ENCODE measurements at regions not wholly inside any gene's neighbourhood (a gene's known extent, or its start where the extent isn't known, plus 50 kb on each side); places are given as distances from the start of the nearest gene placed in this dataset.
"Not testable (repeated sequence)": the region's sequence is repeated elsewhere in the genome, so short reads cannot be mapped to it uniquely, and the experiment has no call there.

DNA sequence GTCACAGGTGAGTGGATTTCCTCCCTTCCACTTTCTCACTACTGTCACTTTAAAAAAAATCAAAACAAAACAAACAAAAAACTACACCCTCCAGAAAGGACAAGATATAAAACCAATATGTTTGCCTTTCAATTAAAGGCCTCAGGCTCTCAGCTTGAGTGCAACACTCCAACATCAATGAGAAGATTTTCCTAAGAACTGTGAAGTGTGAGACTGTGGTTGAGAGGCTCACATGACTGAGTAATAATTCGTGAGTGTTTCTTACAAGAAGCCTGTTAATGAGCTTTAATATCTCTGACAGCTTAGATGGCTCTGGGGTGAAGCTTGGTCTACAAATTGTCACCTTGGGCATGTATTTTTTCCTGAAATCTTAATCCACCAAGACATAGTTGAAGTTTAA lies 216.1 kb downstream of the ETAA1 start:
- CTCF ChIA-PET = no interaction called here
- POLR2A ChIA-PET = no interaction called here

DNA sequence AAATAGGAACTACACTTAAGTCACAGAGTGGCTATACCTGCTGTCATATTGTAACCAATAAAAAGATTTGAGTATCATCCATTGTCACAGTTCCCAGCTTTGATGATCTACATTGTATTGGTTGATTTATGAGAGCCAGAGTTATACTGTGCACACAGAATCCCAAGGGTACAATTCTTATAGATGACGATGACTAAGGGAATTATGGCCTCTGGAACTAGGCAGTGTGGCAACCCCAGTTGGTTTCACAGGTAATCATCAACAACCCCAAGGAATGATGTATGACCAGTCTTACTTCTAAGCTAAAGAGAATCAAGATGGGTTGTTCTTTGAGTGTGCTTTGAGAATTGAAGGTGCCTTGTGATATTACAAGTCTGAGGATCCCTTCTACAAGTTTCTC lies 217.3 kb downstream of the ETAA1 start:
- ChIA-PET CTCF (no interaction called here), POLR2A (no interaction called here)

DNA sequence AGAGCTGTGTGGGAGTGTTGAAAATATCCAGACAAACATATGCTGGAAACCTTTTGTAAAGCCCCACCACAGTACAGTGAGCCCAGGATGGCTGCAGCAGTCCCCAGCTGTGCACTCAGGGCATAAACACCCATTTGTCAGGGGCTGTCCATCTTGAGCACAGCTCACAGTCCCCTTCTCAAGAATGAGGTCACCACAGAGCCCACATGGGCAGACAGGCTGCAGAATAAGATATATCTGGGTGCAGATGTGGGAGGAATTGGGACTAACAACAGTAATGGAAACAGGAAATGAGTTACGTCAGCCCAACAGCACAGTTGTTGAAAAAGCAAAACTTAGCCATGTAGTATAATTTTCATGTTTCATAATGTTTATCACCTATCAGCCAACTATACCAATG lies 219.6 kb downstream of the ETAA1 start:
- ChIA-PET POLR2A (no interaction called here), CTCF (no interaction called here)

DNA sequence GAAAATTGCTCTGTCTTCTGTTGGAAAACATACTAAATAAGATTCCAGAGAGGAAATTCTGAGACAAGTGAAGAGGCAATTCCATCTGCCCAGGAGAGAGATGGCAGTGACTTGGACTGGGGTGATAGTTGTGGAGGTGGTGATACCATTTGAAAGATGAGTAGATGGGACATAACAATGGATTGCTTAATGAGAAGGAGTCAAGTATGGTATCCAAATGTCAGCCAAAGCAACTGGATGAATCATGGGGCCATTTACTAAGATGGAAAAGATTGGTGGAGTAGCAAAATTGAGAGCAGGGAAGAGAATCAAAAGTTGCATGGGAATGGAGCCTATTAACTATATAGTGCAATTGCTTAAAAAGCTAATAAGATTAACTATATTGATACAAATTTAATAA lies 222.1 kb downstream of the ETAA1 start:
- POLR2A ChIA-PET = no interaction called here
- CTCF ChIA-PET = no interaction called here

DNA sequence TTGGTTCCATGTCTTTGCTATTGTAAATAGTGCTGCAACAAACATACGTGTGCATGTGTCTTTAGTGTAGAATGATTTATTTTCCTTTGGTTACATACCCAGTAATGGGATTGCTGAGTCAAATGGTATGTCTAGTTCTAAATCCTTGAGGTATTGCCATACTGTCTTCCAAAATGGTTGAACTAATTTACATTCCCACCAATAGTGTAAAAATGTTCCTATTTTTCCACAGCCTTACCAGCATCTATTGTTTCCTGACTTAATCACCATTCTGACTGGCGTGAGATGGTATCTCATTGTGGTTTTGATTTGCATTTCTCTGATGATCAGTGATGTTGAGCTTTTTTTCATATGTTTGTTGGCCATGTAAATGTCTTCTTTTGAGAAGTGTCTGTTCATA lies 226.6 kb downstream of the ETAA1 start:
- CTCF ChIA-PET, POLR2A ChIA-PET: not testable (repeated sequence)

DNA sequence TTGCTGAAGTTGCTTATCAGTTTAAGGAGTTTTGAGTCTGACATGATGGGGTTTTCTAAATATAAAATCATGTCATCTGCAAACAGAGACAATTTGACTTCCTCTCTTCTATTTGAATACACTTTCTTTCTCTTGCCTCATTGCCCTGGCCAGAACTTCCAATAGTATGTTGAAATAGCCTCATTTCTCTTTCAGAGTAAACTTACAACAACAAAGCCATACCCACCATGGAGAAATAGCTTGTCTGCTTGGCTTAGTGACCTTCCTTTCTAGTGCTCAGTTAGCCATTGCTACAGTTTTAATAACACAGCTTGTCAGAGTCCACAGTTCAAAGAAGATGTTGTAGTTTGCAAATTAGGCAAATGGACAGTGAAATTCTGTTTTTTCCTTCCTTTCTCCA lies 228.0 kb downstream of the ETAA1 start:
- POLR2A ChIA-PET = no interaction called here
- CTCF ChIA-PET = no interaction called here

DNA sequence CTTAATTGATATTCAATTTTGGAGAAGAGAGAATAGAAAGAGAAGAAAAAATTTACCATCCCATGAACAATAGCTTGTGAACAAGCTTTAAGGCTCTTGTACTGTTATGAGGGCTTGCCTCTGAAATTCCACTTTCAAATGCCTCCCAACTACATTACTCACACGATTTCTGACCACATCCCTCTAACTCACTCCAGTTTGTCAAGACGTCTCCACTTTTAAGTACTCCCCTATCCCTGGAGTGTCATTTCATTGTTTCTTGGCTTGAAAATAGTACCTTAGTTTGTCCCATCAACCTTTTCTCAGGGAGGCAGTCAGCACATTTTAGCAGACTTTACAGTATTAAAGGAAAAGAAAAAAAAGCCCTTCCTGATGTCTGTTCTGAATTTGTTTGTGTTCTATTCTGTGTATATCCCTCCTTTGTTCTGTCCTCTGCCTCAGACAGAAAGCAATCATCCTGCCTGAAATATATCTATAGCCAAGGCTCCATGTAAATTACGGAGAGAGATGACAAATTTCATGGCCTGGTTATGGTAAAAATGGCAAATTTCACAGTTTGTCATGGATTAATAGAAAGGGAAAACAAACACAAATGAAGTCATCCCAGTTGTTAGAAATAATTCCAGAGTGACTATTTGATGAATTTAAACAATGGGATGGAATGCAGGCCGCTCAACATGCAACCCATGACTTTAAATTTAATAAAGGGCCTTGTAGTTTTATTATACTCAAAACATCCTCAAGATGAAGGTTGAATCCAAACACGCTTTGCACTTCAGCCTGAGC lies 228.8 kb downstream of the ETAA1 start:
- CTCF ChIA-PET = no interaction called here
- POLR2A ChIA-PET = no interaction called here

DNA sequence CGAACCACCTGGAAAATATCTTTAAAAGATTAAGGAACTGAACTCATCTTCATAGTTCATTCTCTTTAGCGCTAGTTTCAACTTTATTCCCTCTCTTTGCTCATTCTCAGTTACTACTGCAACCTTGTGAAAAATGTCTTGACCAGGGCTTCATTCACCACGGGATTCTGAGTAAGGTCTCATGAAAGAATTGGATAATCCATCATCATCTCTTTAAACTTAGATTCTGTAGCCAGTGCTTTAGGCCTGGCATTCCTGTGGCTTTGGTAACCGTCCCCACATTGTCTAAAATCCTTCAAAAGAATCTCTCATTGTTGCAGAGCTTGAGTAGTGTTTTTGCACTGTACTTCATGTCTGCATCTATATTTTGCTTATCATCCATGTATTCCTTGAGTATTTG lies 229.5 kb downstream of the ETAA1 start:
- CTCF ChIA-PET = no interaction called here
- POLR2A ChIA-PET = interaction anchor here (0.7 kb wide), 1 partner anchor 1022 kb away, joined by 7 read pairs; no protein-coding TSS in a partner anchor

DNA sequence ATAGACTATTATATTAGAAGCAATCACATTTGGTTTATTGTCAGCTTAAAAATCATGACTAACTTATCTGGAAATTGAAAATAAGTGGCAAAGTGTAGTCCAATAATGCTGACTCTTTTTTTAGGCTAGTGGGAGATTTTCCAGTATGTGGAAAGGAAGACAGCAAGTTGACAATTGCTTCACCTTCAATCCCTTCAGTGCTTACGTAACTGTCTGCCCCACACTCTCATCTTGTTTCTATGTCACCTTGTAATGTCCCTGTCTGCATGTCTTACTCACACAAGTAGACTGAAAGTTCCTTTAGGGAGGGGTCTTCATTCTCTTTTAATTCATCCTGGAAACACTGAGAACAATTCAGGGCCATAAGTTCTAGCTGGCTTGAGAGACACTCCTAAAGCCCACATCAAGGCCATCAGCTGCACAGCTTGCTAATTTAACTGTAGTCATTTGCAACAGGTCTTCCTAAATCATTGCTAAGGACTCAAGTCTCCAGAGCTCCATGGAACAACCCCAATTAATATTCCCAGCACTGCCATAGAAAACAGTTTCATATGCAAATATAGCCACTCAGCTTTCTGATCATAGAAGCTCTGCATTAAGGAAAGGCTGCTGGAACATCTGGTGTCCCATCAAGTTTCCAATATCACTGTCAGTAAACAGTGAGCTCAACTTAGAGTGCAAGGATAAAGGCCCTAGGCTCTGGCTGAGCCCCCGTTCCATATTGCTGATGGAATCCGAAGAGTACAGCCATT lies 230.5 kb downstream of the ETAA1 start:
- ChIA-PET CTCF (no interaction called here), POLR2A (no interaction called here)

DNA sequence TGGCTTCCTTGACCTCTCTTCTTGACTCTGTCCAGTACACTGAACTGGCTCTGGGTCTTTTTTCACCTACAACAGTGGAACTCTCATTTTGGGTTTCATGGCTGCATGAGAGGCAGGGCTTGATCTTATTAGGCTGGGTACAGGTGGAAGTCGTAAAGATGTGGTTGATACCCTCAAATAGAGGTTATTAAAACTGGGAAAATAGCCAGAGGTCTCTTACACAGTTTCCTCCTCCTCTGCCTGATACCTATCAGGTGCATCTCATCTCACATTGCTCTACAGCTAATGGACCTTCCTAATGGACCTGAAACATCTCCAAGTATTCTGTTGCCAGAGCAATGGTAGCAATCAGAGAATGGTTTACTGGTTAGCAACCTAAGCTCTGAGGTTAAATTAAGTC lies 231.8 kb downstream of the ETAA1 start:
- POLR2A ChIA-PET = no interaction called here
- CTCF ChIA-PET = no interaction called here

DNA sequence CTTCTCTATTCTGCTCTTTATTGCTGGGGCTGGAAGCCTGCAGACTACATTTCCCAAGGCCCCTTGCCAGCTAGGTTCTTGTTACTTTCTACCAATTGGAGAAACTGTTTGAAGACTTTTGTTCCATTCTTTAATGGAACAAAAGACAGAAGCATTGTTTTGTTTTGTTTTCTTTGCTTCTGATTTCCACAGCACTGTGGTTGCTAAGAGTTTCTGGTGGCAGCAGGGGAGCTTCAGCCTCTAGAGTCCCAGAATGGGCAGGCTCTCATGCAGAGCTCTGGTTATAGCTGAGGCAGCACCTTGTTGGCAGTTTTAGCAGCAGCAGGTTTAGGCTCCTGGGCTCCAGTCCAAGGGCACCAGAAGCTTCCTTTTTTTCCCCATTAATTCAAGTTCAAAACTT lies 234.3 kb downstream of the ETAA1 start:
- POLR2A ChIA-PET = no interaction called here
- CTCF ChIA-PET = no interaction called here

DNA sequence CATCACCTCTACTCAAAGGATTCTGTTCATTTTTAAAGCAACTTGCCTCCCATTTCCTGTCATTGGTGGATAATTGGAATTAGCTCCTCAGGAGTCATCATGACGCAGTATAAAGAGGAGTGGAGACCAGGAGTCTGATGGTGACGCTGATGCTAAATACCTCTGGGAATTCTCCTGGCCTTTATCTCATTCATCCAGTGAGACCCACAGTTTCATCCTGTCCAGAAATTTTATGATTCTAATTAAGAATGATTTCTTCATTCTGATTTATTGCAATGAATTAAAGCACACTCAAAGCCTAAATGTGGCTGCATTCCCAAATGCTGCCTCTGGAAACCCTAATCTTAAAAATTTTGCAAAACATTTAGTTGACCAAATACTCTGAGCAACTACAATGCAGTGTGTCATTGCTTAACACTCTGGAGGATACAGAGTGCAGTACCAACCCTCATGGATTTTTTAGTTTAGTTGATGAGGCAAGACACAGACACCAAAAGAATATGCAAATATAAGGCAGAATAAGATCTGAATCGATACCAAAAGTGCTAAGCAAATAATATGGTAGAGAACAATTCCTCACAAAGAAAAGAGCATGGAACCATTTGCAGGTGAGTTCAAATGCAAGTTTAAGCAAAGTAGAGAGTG lies 236.2 kb downstream of the ETAA1 start:
- ChIA-PET POLR2A (no interaction called here), CTCF (no interaction called here)

DNA sequence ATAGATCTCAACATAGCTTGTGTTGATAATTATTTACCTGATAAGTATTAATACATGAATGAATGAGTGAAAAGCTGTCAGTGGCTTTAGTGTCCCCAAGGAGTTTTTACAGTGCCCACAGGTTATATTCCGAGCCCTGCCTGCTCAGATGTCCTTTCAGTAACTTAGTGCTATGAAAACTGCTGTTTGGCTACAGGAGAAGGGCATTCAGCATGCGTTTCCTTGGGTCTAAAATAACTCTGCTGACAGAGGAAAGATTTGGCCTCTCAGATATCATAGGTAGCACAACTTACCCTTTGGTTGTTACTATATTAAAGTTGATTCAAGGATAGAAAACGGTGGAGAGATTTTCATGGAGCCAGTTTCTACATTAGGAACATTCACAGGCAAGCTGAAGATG lies 241.0 kb downstream of the ETAA1 start:
- ChIA-PET POLR2A (no interaction called here), CTCF (no interaction called here)

DNA sequence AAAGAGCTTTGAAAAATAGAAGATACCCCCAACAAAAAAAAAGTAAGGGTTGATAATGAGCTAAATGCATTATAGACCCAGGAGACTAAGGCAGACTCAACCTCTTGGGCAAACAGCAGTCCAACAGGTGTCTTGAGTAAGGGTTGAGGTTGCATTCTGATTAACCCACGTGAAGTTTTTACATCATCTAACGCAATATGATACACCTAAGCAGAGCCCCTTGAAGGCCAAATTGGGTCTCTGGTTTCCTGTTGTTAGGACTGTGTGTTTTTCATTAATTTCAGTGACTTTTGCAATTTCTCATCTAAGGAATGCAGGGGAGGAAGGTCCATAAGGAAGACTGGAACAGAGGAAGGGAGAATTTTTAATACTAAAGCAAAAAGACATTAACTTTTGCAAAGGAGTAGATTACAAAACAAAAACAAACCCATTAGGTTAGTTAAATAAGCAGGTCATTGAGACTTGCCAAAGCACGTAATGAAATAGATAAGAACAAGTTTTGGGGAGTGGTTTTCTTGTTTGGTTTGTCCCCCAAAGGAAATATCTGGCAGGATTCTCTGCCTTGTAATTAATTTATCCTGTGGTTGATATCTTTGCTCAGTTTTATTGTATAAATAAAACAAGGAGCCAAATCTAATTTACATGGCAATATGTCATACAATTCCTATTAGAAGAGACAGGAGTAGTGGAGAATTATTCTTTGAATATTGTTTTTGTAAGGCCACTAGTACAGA lies 244.3 kb downstream of the ETAA1 start:
- CTCF ChIA-PET = no interaction called here
- POLR2A ChIA-PET = no interaction called here

DNA sequence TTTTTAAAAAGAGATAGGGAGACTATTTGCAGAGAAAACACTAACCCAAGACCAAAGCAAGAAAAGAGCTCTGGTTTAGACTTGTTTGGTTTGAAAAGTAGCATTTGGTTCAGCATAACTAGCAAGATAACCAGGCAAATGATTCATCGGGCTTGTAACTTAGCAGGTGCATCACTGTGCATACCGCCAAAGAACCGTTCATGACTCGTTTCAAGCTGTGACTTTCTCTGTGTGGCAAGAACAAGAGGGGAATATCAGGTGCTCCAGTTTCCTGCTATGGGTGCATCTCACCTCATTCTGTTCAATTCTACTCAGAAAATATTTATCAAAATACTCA lies 244.9 kb downstream of the ETAA1 start:
- POLR2A ChIA-PET = no interaction called here
- CTCF ChIA-PET = no interaction called here

DNA sequence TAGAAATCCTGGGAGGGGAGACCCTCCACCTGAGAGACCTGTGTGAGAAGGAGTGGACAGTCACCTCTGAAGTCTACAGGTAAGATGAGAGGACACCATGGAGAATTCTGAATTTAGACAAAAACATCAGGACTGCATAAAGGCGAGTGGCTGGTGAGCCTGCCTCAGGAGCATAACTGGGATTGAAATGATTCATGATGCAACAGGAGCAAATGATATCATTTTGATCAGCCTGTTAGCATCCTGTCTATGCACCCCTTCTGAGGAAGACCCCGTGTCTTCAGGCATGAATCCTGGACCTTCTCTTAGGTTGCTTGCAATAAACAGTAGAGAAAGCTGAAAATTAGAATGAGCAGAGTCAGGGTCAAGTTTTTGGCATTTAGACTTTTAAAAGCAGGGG lies 245.8 kb downstream of the ETAA1 start:
- POLR2A ChIA-PET = no interaction called here
- CTCF ChIA-PET = no interaction called here

DNA sequence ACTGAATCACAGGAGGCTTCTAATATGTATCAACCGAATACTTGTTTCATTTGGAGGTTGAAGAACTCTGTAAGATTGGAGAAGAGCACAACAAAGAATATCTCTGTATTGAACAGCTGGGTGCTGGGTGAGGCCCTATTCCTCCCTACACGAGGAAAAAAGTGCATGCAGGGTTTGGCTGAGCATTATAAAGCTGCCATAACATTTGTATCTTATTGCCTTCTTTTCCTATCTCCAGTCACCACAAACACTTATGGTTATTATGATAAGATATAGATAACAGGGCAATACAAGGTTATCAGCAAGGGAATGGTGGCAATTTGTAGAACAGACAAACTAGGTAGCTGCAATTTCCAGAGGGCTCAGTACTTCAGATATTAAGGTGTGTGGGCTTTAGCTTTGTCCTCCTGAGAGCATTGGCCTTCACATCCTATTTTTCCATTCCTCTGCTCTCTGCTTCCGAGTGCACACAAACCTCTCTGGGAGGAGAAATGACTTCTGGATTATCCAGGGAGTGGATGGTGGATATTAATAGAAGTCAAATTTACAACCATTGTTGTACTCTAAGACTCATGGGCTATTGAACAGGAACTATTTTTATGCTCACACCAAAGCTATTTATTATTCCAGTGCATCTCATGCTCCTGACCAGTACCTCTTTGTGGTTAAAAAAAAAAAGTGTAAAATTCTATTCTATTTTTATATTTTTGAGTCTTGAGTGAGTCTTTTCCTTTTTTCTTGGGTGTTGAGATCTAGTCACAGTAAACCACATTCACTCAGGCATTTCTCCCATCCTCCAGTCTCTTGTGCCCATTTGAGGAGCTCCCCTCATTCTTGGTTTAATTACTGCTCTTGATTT lies 248.4 kb downstream of the ETAA1 start:
- ChIA-PET CTCF (no interaction called here), POLR2A (no interaction called here)

DNA sequence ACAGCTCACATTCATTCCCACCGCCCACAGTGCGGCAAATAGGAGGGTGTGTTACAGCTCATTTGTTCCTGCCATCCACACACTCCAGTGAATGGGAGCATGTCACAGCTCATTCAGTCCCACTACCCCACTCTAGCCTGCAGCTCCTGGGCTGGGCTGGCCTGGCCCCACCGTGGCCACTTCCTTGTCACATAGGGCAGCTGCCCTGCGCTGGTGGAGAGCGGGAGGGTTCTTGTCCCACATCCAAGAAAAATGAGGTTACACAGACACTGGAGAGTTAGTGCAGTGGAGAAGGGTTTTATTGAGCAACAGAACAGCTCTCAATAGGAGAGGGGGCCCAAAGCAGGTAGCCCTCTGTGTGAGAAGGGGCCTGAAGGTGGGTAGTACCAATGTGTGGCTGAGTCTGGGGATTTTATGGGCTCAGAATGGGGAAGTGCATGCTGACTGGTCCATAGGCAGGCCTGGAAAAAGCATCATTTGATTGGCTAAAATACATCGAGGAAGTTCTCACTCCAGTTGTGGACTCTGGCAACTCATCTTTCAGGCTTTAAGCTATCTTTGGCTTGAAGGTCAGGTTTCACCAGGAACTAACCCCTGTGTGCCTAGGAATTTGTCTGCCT lies 249.7 kb downstream of the ETAA1 start:
- ChIA-PET POLR2A (no interaction called here), CTCF (no interaction called here)

DNA sequence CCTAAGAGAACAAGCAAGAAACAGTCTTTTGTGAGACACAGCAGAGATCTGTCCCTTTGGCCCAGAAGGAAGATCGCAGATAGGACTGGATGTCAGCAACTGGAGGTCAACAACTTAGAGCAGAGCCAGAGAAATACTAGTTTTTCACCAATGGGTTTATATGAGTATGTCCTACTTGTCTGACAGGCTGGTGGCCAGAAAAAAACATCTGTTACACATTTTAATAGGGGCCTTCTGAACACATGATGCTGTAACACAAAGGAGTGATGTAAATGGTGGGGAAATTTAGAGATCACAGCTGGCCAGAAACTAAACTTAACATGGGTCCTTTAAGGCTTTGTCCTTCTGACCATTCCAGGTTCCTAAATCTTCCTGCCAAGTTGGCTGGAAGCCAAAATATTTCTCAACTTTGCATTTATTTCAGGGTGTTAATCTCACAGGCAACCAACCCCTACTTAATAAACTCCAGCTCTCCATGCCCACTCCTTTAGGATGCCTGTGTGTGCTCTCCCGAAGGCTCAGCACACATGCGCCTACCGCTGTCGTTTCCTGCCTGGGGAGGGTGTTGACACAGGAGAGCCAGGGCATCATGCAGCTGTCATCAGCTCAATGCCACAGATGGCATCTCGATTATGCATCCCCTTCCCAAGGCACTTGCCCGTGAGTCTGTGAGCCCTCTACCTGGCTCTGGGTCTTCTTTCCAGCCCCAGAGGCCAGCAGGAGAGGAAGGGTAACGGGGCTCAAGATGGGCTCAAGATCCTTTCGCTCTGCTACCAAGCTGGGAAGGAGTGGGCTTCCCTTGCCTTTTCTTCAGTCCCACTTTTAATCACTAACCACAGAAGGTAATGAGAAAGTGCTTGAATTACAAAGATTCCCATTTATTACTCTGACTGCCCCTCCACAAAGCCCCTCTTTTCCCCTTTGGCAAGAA lies 252.5 kb downstream of the ETAA1 start:
- POLR2A ChIA-PET = no interaction called here
- CTCF ChIA-PET = no interaction called here
